ENCODE measurements at regions not wholly inside any gene's neighbourhood (a gene's known extent, or its start where the extent isn't known, plus 50 kb on each side); places are given as distances from the start of the nearest gene placed in this dataset.

DNA sequence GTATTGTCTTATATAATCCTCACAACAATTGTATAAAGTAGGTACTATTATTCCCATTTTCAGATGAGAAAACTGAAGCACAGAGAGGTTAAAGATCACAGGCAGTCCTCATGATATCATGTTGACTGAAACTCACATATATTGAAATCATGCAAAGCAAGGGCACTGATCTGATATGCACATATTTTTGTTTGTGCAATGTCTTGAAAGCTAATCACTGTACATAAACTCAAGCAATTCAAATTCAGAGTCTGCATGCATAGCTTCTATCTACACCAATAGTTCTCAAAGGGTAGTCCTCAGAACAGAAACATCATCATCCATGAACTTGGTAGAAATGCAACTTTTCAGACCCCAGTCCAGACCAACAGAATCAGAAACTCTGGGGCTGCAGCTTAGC, 119.2 kb upstream of the STT3B start:
- no peak overlapping the region for H2AFZ ChIP-seq (ENCODE audit: control insufficient read depth, low read length)
- DNase-seq (ENCODE audit: low read depth, low spot score) (no peak), FAIRE-seq (no peak)
- no peaks in the 10 kb centered on the region for H4K20me1 ChIP-seq (ENCODE audit: control insufficient read depth, extremely low read depth, insufficient read depth, low read length)
- H3K9me1 ChIP-seq (ENCODE audit: control insufficient read depth, extremely low read depth, insufficient read depth, low read length): no peaks in the 10 kb centered on the region
- H3K79me2 ChIP-seq (ENCODE audit: control insufficient read depth, insufficient read depth, low read length): no peaks in the 10 kb centered on the region
- H3K9ac ChIP-seq (ENCODE audit: control insufficient read depth, extremely low read depth, insufficient read depth, low read length): no peak overlapping the region
- dilution Hi-C loops (cut with MboI; ENCODE audit: extremely low pct_ligation_motif_present, low sequenced_read_pairs): no loop called here
- H3K9me3 ChIP-seq (ENCODE audit: control insufficient read depth, low read depth, low read length): no peaks in the 10 kb centered on the region
- H3K36me3 ChIP-seq (ENCODE audit: control insufficient read depth in 2 of 2, extremely low read depth in 1 of 2, insufficient read depth in 2 of 2, low read length in 2 of 2): no peaks in the 10 kb centered on the region
- no peak overlapping the region for H3K27ac ChIP-seq (ENCODE audit: control insufficient read depth, insufficient read depth, low read length)
- no peak overlapping the region for H3K4me3 ChIP-seq (ENCODE audit: control insufficient read depth in 2 of 3, extremely low read depth in 1 of 3, insufficient read depth in 2 of 3, low read depth in 1 of 3, low read length in 3 of 3)
- H3K4me1 ChIP-seq (ENCODE audit: control insufficient read depth, extremely low read depth, insufficient read depth, low read length): no peaks in the 10 kb centered on the region
- H3K4me2 ChIP-seq (ENCODE audit: control insufficient read depth, extremely low read depth, insufficient read depth, low read depth, low read length): no peak overlapping the region
- H3K27me3 ChIP-seq (ENCODE audit: control insufficient read depth, extremely low read depth, insufficient read depth, low read length): peaks cover 4% of the 10 kb centered on the region
- TF ChIP-seq, protein P1, sequence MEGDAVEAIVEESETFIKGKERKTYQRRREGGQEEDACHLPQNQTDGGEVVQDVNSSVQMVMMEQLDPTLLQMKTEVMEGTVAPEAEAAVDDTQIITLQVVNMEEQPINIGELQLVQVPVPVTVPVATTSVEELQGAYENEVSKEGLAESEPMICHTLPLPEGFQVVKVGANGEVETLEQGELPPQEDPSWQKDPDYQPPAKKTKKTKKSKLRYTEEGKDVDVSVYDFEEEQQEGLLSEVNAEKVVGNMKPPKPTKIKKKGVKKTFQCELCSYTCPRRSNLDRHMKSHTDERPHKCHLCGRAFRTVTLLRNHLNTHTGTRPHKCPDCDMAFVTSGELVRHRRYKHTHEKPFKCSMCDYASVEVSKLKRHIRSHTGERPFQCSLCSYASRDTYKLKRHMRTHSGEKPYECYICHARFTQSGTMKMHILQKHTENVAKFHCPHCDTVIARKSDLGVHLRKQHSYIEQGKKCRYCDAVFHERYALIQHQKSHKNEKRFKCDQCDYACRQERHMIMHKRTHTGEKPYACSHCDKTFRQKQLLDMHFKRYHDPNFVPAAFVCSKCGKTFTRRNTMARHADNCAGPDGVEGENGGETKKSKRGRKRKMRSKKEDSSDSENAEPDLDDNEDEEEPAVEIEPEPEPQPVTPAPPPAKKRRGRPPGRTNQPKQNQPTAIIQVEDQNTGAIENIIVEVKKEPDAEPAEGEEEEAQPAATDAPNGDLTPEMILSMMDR (optimal IDR thresholded peaks at IDR 0.05 in 1 of 3, IDR thresholded peaks at IDR 0.05 in 1 of 3, conservative IDR thresholded peaks at IDR 0.05 in 1 of 3; ENCODE audit: extremely low read depth in 1 of 3, insufficient read depth in 2 of 3, low read length in 3 of 3): no peak
- no peak for TF ChIP-seq EZH2 (IDR thresholded peaks at IDR 0.05; ENCODE audit: low read length)

GRCh38 chr3:31416980-31417379, 115.7 kb upstream of the STT3B start:
- dilution Hi-C loops (cut with MboI; ENCODE audit: extremely low pct_ligation_motif_present, low sequenced_read_pairs): no loop called here
- no peak for FAIRE-seq
- no peaks in the 10 kb centered on the region for H3K9me3 ChIP-seq (ENCODE audit: control insufficient read depth, low read depth, low read length)
- no peaks in the 10 kb centered on the region for H3K79me2 ChIP-seq (ENCODE audit: control insufficient read depth, insufficient read depth, low read length)
- no peak overlapping the region for H3K9ac ChIP-seq (ENCODE audit: control insufficient read depth, extremely low read depth, insufficient read depth, low read length)
- no peak overlapping the region for H3K4me2 ChIP-seq (ENCODE audit: control insufficient read depth, extremely low read depth, insufficient read depth, low read depth, low read length)
- H2AFZ ChIP-seq (ENCODE audit: control insufficient read depth, low read length): no peak overlapping the region
- H3K4me3 ChIP-seq (ENCODE audit: control insufficient read depth in 2 of 3, extremely low read depth in 1 of 3, insufficient read depth in 2 of 3, low read depth in 1 of 3, low read length in 3 of 3): no peak overlapping the region
- no peaks in the 10 kb centered on the region for H3K36me3 ChIP-seq (ENCODE audit: control insufficient read depth in 2 of 2, extremely low read depth in 1 of 2, insufficient read depth in 2 of 2, low read length in 2 of 2)
- TF ChIP-seq, protein P1 (optimal IDR thresholded peaks at IDR 0.05 in 1 of 3, IDR thresholded peaks at IDR 0.05 in 1 of 3, conservative IDR thresholded peaks at IDR 0.05 in 1 of 3; ENCODE audit: extremely low read depth in 1 of 3, insufficient read depth in 2 of 3, low read length in 3 of 3): no peak
- no peak for TF ChIP-seq EZH2 (IDR thresholded peaks at IDR 0.05; ENCODE audit: low read length)
- H3K27me3 ChIP-seq (ENCODE audit: control insufficient read depth, extremely low read depth, insufficient read depth, low read length): no peaks in the 10 kb centered on the region
- H4K20me1 ChIP-seq (ENCODE audit: control insufficient read depth, extremely low read depth, insufficient read depth, low read length): no peaks in the 10 kb centered on the region
- H3K27ac ChIP-seq (ENCODE audit: control insufficient read depth, insufficient read depth, low read length): no peak overlapping the region
- H3K9me1 ChIP-seq (ENCODE audit: control insufficient read depth, extremely low read depth, insufficient read depth, low read length): no peaks in the 10 kb centered on the region
- H3K4me1 ChIP-seq (ENCODE audit: control insufficient read depth, extremely low read depth, insufficient read depth, low read length): no peaks in the 10 kb centered on the region
- DNase-seq (ENCODE audit: low read depth, low spot score): no peak

Data from keratinocyte (primary cell).